Midbrain (tissue), 1 donor: ENCODE measurements at regions not wholly inside any gene's neighbourhood (a gene's known extent, or its start where the extent isn't known, plus 50 kb on each side); places are given as distances from the start of the nearest gene placed in this dataset.
"Not testable (repeated sequence)": the region's sequence is repeated elsewhere in the genome, so short reads cannot be mapped to it uniquely, and the experiment has no call there.

Experiments
- DNase-seq: peaks from one replicate; lab custom pipeline; 2025; lab: John Stamatoyannopoulos, UW

GRCh38 chr10:33067917-33068316, 109.9 kb upstream of the ITGB1 start:
- peak; percentile 3 for DNase-seq

- DNase-seq: no peak
These were observed 109.5 kb upstream of the ITGB1 start for GRCh38 chr10:33067481-33067880.

GRCh38 chr10:33066558-33067236, 108.7 kb upstream of the ITGB1 start:
- DNase-seq: no peak

- no peak for DNase-seq
These were observed 107.1 kb upstream of the ITGB1 start for GRCh38 chr10:33065111-33065510.

GRCh38 chr10:33064706-33065105, 106.7 kb upstream of the ITGB1 start:
- no peak for DNase-seq

- DNase-seq: no peak
These were observed 99.6 kb upstream of the ITGB1 start for GRCh38 chr10:33057620-33058019.

- no peak for DNase-seq
These were observed 99.0 kb upstream of the ITGB1 start for GRCh38 chr10:33056828-33057596.

- no peak for DNase-seq
These were observed 97.6 kb upstream of the ITGB1 start for GRCh38 chr10:33055625-33056024.

GRCh38 chr10:33052915-33053810, 95.1 kb upstream of the ITGB1 start:
- DNase-seq: no peak

GRCh38 chr10:33052263-33052875, 94.3 kb upstream of the ITGB1 start:
- DNase-seq: no peak

GRCh38 chr10:33049963-33050920, 92.2 kb upstream of the ITGB1 start:
- DNase-seq: not testable (repeated sequence)

- DNase-seq: no peak
These were observed 90.2 kb upstream of the ITGB1 start for GRCh38 chr10:33048223-33048622.

- DNase-seq: no peak
These were observed 89.6 kb upstream of the ITGB1 start for GRCh38 chr10:33047655-33048054.

GRCh38 chr10:33046792-33047191, 88.8 kb upstream of the ITGB1 start:
- no peak for DNase-seq

GRCh38 chr10:33045421-33045820, 87.4 kb upstream of the ITGB1 start:
- DNase-seq: no peak

GRCh38 chr10:33042565-33042964, 84.5 kb upstream of the ITGB1 start:
- DNase-seq: no peak

- no peak for DNase-seq
These were observed 83.9 kb upstream of the ITGB1 start for GRCh38 chr10:33041783-33042437.

GRCh38 chr10:33040436-33040835, 82.4 kb upstream of the ITGB1 start:
- DNase-seq: no peak

- DNase-seq: no peak
These were observed 81.2 kb upstream of the ITGB1 start for GRCh38 chr10:33039181-33039580.

GRCh38 chr10:33038672-33039071, 80.6 kb upstream of the ITGB1 start:
- no peak for DNase-seq
